Lower lobe of right lung (tissue), 2 donors: ENCODE measurements at regions not wholly inside any gene's neighbourhood (a gene's known extent, or its start where the extent isn't known, plus 50 kb on each side); places are given as distances from the start of the nearest gene placed in this dataset.

Experiments used
- ATAC-seq, 2 donors: fragments of 200-7000 bp; cut with Tn5 transposase; one replicate each; pipeline ENCODE4 v1.9.1; 2020 to 2022; ENCODE audit warnings: mild to moderate bottlenecking in 2 of 2, moderate library complexity in 2 of 2
- DNase-seq: peaks from one replicate; pipeline ENCODE4 v3.0.0-alpha.2; 2020
- H3K27ac ChIP-seq: fragments of 200-600 bp; one replicate; pipeline ENCODE4 v1.8.0; 2022
- H3K27me3 ChIP-seq: fragments of 200-600 bp; one replicate; pipeline ENCODE4 v1.8.0; 2022; ENCODE audit warnings: low read depth
- H3K36me3 ChIP-seq: fragments of 200-600 bp; one replicate; pipeline ENCODE4 v1.8.0; 2022; ENCODE audit warnings: mild to moderate bottlenecking
- H3K4me1 ChIP-seq: fragments of 200-600 bp; one replicate; pipeline ENCODE4 v1.8.0; 2022
- H3K4me3 ChIP-seq: fragments of 200-600 bp; one replicate; pipeline ENCODE4 v1.8.0; 2022; ENCODE audit warnings: mild to moderate bottlenecking
- H3K9me3 ChIP-seq: fragments of 200-600 bp; one replicate; pipeline ENCODE4 v1.8.0; 2022
- intact Hi-C: fragments of 100-400 bp; cut with DNase I; formaldehyde crosslinking; loops from one replicate; pipeline ENCODE4 v1.11.0; 2022
- TF ChIP-seq, protein P1 (sequence below): fragments of 200-600 bp; IDR thresholded peaks from one replicate; pipeline ENCODE4 v1.8.0; 2022; ENCODE audit warnings: antibody characterized with exemption, mild to moderate bottlenecking
- donor health status: DM: no; HTN: yes; CAD: no; lungs with severe emphysema.

GRCh38 chr6:79378957-79379356, 144.5 kb upstream of the HMGN3 start:
- intact Hi-C loops: no loop called here
- Histone ChIP-seq H3K4me3 (no peak overlapping the region), H3K9me3 (no peaks in the 10 kb centered on the region), H3K27ac (no peak overlapping the region), H3K4me1 (no peaks in the 10 kb centered on the region), H3K36me3 (no peaks in the 10 kb centered on the region), H3K27me3 (no peaks in the 10 kb centered on the region)
- DNase-seq (no peak), ATAC-seq (no peak)
- TF ChIP-seq, protein P1, sequence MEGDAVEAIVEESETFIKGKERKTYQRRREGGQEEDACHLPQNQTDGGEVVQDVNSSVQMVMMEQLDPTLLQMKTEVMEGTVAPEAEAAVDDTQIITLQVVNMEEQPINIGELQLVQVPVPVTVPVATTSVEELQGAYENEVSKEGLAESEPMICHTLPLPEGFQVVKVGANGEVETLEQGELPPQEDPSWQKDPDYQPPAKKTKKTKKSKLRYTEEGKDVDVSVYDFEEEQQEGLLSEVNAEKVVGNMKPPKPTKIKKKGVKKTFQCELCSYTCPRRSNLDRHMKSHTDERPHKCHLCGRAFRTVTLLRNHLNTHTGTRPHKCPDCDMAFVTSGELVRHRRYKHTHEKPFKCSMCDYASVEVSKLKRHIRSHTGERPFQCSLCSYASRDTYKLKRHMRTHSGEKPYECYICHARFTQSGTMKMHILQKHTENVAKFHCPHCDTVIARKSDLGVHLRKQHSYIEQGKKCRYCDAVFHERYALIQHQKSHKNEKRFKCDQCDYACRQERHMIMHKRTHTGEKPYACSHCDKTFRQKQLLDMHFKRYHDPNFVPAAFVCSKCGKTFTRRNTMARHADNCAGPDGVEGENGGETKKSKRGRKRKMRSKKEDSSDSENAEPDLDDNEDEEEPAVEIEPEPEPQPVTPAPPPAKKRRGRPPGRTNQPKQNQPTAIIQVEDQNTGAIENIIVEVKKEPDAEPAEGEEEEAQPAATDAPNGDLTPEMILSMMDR: no peak

GRCh38 chr6:79377888-79378348, 143.4 kb upstream of the HMGN3 start:
- no peak overlapping the region for H3K4me3 ChIP-seq
- DNase-seq (peak; percentile 42), ATAC-seq (no peak)
- H3K36me3 ChIP-seq: no peaks in the 10 kb centered on the region
- H3K27me3 ChIP-seq: no peaks in the 10 kb centered on the region
- no peak overlapping the region for H3K27ac ChIP-seq
- TF ChIP-seq, protein P1: no peak
- no peaks in the 10 kb centered on the region for H3K9me3 ChIP-seq
- intact Hi-C loops: no loop called here
- no peaks in the 10 kb centered on the region for H3K4me1 ChIP-seq

- H3K4me3 ChIP-seq: no peak overlapping the region
- no peaks in the 10 kb centered on the region for H3K4me1 ChIP-seq
- intact Hi-C loops: no loop called here
- no peak overlapping the region for H3K27ac ChIP-seq
- no peaks in the 10 kb centered on the region for H3K36me3 ChIP-seq
- TF ChIP-seq, protein P1: no peak
- H3K27me3 ChIP-seq: no peaks in the 10 kb centered on the region
- no peaks in the 10 kb centered on the region for H3K9me3 ChIP-seq
- DNase-seq (no peak), ATAC-seq (no peak)
Measured at GRCh38 chr6:79377047-79377446, 142.6 kb upstream of the HMGN3 start.

- H3K4me1 ChIP-seq: no peaks in the 10 kb centered on the region
- intact Hi-C loops: no loop called here
- H3K4me3 ChIP-seq: no peak overlapping the region
- no peaks in the 10 kb centered on the region for H3K9me3 ChIP-seq
- TF ChIP-seq, protein P1: no peak
- DNase-seq (no peak), ATAC-seq (no peak)
- no peaks in the 10 kb centered on the region for H3K36me3 ChIP-seq
- no peaks in the 10 kb centered on the region for H3K27me3 ChIP-seq
- H3K27ac ChIP-seq: no peak overlapping the region
Measured at GRCh38 chr6:79375635-79376337, 141.3 kb upstream of the HMGN3 start.

- H3K36me3 ChIP-seq: no peaks in the 10 kb centered on the region
- no peak for ATAC-seq
- H3K27ac ChIP-seq: no peak overlapping the region
- H3K4me3 ChIP-seq: no peak overlapping the region
- TF ChIP-seq, protein P1: no peak
- no peak for DNase-seq
- intact Hi-C loops: no loop called here
- H3K9me3 ChIP-seq: peaks cover 9% of the 10 kb centered on the region
- H3K4me1 ChIP-seq: no peaks in the 10 kb centered on the region
- H3K27me3 ChIP-seq: no peaks in the 10 kb centered on the region
Measured at GRCh38 chr6:79374308-79374707, 139.8 kb upstream of the HMGN3 start.
